A673 (cell line): ENCODE measurements at regions not wholly inside any gene's neighbourhood (a gene's known extent, or its start where the extent isn't known, plus 50 kb on each side); places are given as distances from the start of the nearest gene placed in this dataset.

Source experiments
- BruUV-seq: library from RNA; stranded (reverse); fragments of 400-500 nt; replicated peaks from 2 replicates; lab custom pipeline; 2021; lab: Mats Ljungman, UMichigan
- CTCF ChIA-PET: fragments of 300-600 bp; sonication (Branson Sonifier 250); formaldehyde crosslinking; loops from one replicate; lab custom pipeline; 2022; ENCODE audit warnings: antibody characterized with exemption; lab: Charles Lee
- POLR2A ChIA-PET: fragments of 300-600 bp; sonication (Branson Sonifier 250); formaldehyde crosslinking; loops from one replicate; lab custom pipeline; 2022; ENCODE audit warnings: antibody characterized with exemption; ENCODE audit not compliant: low non-redundant PET; lab: Charles Lee
- DNase-seq: peaks from one replicate; pipeline ENCODE4 v3.0.0-alpha.2; 2015; ENCODE audit warnings: low spot score
- H3K27ac ChIP-seq: fragments of 200-600 bp; sonication (generic); 2 replicates; pipeline ENCODE4 v1.5.1; 2016; ENCODE audit warnings: mixed run types, low read depth, mild to moderate bottlenecking, mixed read lengths, antibody characterized with exemption, low read length; ENCODE audit not compliant: poor library complexity, severe bottlenecking
- H3K27me3 ChIP-seq: fragments of 200-600 bp; sonication (generic); replicated peaks from 2 replicates; pipeline ENCODE4 v1.6.1; 2017; ENCODE audit warnings: mixed run types, low read depth, mild to moderate bottlenecking, mixed read lengths, antibody characterized with exemption, low read length; ENCODE audit not compliant: insufficient read depth, poor library complexity
- H3K36me3 ChIP-seq: fragments of 200-600 bp; sonication (generic); 2 replicates; pipeline ENCODE4 v1.6.1; 2016; ENCODE audit warnings: mixed run types, mild to moderate bottlenecking, mixed read lengths, antibody characterized with exemption, low read length; ENCODE audit not compliant: insufficient read depth, poor library complexity, severe bottlenecking
- H3K4me1 ChIP-seq: fragments of 200-600 bp; sonication (generic); 2 replicates; pipeline ENCODE4 v1.6.1; 2017; ENCODE audit warnings: mixed run types, mild to moderate bottlenecking, mixed read lengths, antibody characterized with exemption, low read length; ENCODE audit not compliant: insufficient read depth, poor library complexity, severe bottlenecking
- H3K4me3 ChIP-seq: fragments of 200-600 bp; sonication (generic); 2 replicates; pipeline ENCODE4 v1.5.1; 2016; ENCODE audit warnings: low read depth, mixed run types, mild to moderate bottlenecking, mixed read lengths, low read length; ENCODE audit not compliant: poor library complexity, severe bottlenecking
- H3K9me3 ChIP-seq: fragments of 200-600 bp; sonication (generic); 2 replicates; pipeline ENCODE4 v1.6.1; 2016; ENCODE audit warnings: mixed run types, low read depth, mild to moderate bottlenecking, mixed read lengths, antibody characterized with exemption, low read length; ENCODE audit not compliant: poor library complexity, severe bottlenecking
- CTCF ChIP-seq: fragments of 300-800, 200-600 bp; sonication (generic); conservative IDR thresholded peaks from 2 replicates; pipeline ENCODE4 v1.5.1; 2017; ENCODE audit warnings: low read depth, mild to moderate bottlenecking, antibody characterized with exemption, low read length, moderate library complexity, mixed read lengths
- EZH2 ChIP-seq: fragments of 200-600 bp; sonication (generic); IDR thresholded peaks from 2 replicates; pipeline ENCODE4 v1.6.1; 2017; ENCODE audit warnings: borderline replicate concordance, low read depth, mild to moderate bottlenecking, mixed read lengths, antibody characterized with exemption, low read length; ENCODE audit not compliant: poor library complexity, severe bottlenecking
- intact Hi-C: fragments of 100-400 bp; cut with micrococcal nuclease; formaldehyde crosslinking; loops from one replicate; pipeline ENCODE4 v1.10.0; 2022; ENCODE audit not compliant: unreplicated experiment

GRCh38 chr1:147434921-147435320 lies 106.4 kb upstream of the BCL9 start:
- no peak overlapping the region for H3K27ac ChIP-seq
- no peak overlapping the region for H3K4me3 ChIP-seq
- no peaks in the 10 kb centered on the region for H3K27me3 ChIP-seq
- no TSS peak for BruUV-seq
- intact Hi-C loops, result no loop called here
- no peak for DNase-seq
- no peaks in the 10 kb centered on the region for H3K36me3 ChIP-seq
- CTCF ChIA-PET, result no interaction called here
- H3K9me3 ChIP-seq, result no peaks in the 10 kb centered on the region
- H3K4me1 ChIP-seq, result no peaks in the 10 kb centered on the region
- TF ChIP-seq EZH2 (no peak), CTCF (no peak)
- POLR2A ChIA-PET, result no interaction called here

- no peaks in the 10 kb centered on the region for H3K36me3 ChIP-seq
- no peaks in the 10 kb centered on the region for H3K27me3 ChIP-seq
- no peak for TF ChIP-seq CTCF
- TF ChIP-seq EZH2, result no peak
- H3K27ac ChIP-seq, result no peak overlapping the region
- no peak for DNase-seq
- ChIA-PET POLR2A (no interaction called here), CTCF (no interaction called here)
- no peaks in the 10 kb centered on the region for H3K4me1 ChIP-seq
- intact Hi-C loops, result no loop called here
- BruUV-seq, result no TSS peak
- peaks cover 18% of the 10 kb centered on the region for H3K9me3 ChIP-seq
- H3K4me3 ChIP-seq, result no peak overlapping the region
Measured at GRCh38 chr1:147444381-147444780, 96.9 kb upstream of the BCL9 start.

- ChIA-PET POLR2A (no interaction called here), CTCF (no interaction called here)
- no peak overlapping the region for H3K4me3 ChIP-seq
- no peak for TF ChIP-seq CTCF
- intact Hi-C loops, result no loop called here
- no peaks in the 10 kb centered on the region for H3K4me1 ChIP-seq
- BruUV-seq, result no TSS peak
- no peak overlapping the region for H3K27ac ChIP-seq
- no peaks in the 10 kb centered on the region for H3K9me3 ChIP-seq
- no peak for DNase-seq
- H3K27me3 ChIP-seq, result no peaks in the 10 kb centered on the region
- H3K36me3 ChIP-seq, result no peaks in the 10 kb centered on the region
Measured at GRCh38 chr1:147451628-147452027, 89.7 kb upstream of the BCL9 start.

GRCh38 chr1:147452809-147453208 lies 88.5 kb upstream of the BCL9 start:
- TF ChIP-seq EZH2 (no peak), CTCF (no peak)
- intact Hi-C loops, result no loop called here
- POLR2A ChIA-PET, result no interaction called here
- Histone ChIP-seq H3K4me1 (no peaks in the 10 kb centered on the region), H3K36me3 (no peaks in the 10 kb centered on the region), H3K27ac (no peak overlapping the region), H3K4me3 (no peak overlapping the region), H3K27me3 (no peaks in the 10 kb centered on the region), H3K9me3 (no peaks in the 10 kb centered on the region)
- CTCF ChIA-PET, result no interaction called here
- no TSS peak for BruUV-seq
- DNase-seq, result no peak
